GM18502 (cell line): ENCODE measurements at regions not wholly inside any gene's neighbourhood (a gene's known extent, or its start where the extent isn't known, plus 50 kb on each side); places are given as distances from the start of the nearest gene placed in this dataset.

ENCODE experiments used
- ATAC-seq: cut with Tn5 transposase; IDR thresholded peaks from one replicate; pipeline ENCODE4 v1.9.1; 2021; ENCODE audit warnings: mild to moderate bottlenecking; ENCODE audit not compliant: unreplicated experiment, poor library complexity

DNA sequence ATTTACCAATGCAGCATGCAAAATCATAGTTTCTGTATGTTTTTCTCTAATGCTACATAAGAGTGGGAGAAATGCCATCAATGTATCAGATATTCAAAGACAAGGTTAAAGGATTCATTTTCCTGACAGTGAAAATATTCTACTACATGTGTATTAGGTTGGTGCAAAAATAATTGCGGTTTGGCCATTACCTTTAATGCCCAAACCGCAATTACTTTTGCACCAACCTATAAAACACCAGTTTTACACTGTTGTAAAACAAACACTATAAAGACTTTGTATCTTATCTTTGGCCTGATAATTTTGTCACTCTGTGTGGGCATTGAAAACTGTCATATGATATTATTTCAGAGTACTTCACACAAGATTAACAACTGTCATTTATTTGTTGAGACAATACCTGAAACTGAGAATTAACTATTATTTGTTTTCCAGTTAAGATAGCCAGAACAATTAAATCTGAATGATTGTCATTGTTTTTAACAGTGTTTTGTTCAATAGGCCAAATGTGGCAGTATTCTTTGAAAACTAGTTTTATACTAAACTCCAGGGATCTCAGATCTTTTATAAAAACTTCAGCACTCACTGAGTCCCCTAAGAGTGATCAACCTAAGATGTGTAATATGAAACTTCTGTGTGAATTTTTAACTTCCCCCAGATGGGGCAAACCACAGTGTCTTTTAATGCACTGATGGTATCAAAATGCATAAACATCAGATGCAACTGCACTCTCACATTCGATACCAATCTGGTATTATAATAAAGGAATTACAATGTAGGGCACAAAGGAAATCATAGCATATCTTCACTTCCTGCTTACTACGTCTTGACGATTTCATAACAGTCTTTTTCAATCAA is 53.8 kb upstream of the FBN2 start:
- no peak for ATAC-seq

DNA sequence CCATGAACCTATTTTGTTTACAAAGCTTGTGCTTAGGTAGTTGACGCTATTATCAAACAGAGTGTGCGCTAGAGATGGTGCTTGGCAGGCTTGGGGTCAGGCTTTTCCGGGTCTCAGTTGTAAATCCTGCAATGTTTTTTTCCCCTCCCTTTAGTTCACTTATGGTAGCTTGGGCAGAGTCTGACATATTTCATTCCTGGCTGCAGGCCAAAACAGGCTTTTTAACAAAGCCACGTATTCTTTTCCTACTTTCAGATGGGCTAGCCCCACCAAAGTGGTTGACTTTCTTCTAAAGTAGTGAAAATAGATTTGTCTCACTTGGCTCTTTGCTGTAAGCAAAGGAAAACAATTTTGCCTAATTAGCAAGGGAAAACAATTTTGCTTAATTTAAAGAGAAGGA is 58.0 kb upstream of the FBN2 start:
- no peak for ATAC-seq

DNA sequence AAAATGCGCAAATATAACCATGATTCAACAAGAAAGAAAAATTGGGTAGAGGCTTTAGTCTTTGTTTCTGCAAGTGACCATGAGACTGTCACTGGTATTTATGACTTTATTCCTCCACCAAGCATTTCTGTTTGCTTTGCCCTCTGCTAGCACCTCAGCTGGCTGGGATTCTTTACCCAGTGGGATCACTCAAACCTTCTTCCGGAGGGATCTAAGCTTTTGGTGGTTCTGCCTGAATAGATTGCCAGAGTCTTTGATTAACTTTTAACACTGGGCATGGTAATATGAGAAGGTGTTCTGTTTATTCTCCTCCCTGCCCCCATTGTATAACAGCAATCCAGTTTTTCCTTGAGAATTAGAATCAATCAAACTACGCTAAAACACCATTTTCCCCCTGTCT is 59.1 kb upstream of the FBN2 start:
- ATAC-seq, result no peak

DNA sequence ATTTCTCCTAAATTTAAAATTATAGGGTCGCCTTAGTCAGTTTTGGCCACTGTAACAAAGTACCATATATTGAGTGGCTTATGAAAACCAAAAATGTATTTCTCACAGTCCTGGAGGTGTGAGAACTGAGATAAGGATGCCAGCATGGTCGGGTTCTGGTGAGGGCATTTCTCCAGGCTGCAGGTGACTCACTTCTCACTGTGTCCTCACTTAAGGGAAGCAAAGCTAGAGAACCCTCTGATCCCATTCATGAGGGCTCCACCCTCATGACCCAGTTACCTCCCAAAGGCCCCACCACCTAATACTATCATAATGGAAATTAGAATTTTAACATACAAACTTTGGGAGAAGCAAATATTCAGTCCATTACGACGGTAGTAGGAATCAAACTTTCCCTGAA is 75.1 kb upstream of the FBN2 start:
- ATAC-seq, result no peak

DNA sequence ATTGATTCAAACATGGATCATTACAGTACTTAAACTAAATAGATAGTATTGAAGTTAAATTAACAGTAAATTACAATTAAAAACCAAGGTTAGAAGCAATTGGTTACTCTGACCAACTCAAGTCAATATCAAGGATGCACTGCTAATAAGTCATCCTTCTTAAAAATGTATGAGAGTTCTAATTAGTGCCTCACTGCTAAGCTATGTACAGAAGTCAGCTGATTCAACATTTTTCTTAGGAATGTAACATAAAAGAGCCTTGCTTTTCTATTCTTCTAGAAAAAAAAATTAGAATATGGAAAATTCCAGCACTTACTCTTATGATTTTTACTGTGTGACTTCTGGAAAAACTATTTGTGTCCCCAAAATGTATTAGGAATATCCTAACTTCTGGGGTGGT is 75.7 kb upstream of the FBN2 start:
- ATAC-seq, result no peak

DNA sequence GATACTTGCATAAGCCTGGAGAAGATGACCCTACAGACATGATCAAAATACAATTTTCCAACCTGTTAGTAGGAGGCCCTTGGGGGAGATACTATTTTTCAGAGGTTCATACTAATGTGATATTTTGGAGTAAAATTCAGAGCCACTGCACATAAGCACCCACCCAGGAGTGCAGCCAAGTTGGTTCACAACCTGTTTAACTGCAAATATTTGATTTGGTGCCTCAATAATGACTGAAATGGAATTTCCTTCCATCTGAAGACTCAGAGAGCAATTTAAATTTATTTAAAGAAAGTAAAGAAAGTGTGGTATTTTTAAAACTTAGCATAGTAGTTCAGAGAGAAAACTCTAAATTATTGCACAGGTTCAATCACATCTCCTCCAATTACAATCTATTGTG is 77.5 kb upstream of the FBN2 start:
- ATAC-seq, result no peak

DNA sequence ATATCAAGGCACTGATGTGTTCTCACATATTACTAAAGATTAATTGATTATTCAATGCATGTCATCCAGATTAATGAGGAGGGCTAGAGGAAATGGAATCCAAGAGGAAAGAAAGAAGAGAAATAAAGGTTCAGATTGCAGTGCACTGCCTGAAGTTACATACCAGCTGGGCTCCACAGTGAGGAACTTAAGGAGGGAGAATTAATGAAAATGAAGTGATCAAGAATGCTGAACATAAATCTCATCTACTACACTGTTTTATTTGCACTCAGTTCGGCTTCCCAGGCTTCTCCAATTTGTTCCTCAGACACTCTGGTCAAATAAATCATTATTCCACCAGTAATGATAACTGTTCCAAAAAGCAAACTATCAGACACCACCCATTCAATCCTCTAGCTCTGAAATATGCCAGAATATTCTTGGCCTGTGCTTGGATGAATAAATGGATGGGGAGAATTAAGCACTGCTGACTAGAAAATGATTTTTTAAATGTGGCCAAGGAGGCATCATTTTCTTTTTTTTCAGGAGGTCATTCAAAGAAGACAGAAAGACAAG is 88.6 kb upstream of the FBN2 start:
- no peak for ATAC-seq

DNA sequence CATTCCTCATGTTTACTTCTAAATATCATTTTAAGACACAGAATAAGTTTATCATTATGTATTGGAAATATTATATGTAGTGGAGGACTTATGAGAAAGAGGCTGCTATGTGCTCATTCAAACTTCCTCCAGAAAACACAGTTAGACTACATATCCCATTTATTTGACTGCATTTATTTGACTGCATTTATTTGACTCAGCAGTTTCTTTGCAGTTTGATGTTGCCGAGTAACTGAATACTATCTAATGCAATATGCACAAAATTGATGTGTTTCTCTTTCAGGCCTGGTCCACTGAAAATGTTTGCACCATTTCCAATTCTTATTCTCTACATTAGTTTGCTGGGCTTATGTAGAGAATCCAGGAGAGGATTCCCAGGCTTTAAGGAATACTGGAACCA is 89.9 kb upstream of the FBN2 start:
- ATAC-seq, result no peak

DNA sequence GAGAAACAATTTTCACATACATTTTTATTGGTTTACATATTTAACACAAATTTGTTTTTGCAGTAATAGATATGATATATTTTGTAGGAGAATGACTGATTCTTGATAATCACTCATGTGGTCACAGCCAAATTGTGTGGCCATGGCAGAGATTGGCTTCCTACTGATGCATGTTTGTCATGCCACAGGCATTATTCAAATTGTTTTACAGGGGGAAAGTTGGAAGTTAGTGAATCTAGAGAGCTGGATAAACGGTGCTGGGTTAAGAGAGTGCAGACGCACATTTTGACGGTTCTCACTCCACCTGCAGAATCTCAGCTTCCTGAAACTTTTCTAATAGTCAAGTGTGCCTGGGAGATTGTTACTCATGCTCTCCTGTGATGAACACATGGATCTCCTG is 91.1 kb upstream of the FBN2 start:
- ATAC-seq, result no peak

DNA sequence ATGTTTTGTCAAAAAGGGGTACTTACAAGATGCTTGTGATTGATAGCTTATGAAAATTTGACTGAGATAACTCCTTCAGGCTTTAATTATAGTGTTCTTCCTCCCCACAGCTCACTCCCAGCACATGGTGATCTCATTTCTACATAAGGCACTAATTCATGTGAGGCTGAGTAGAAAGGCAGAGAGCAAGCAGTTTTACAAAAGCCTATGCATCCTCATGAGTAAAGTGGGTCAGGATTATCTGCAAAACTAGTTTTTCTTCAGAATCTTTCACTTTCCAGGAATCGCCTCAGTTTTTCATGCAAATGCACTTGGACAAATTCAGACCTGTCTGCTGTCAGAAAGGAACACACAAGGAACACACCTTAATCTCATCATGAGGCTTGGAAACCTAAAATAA is 92.1 kb upstream of the FBN2 start:
- ATAC-seq, result no peak

DNA sequence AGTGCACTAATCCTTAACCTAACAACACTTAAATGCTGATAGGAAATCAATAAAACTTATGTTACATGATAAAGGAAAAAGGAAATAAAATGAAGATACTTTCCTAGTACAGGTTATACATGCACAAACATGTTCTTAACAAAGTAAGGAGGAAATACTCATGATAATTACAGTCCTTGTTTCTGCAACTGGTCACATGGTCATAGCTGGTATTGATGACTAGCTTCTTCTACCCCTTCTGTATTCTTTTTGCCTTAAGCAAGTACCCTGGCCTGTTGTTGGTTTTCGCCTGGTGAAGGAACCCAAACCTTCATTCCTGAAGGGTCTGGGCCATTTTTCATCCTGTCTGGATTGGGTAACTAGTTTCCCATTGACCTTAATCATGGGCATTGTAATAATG is 93.7 kb upstream of the FBN2 start:
- ATAC-seq, result no peak

DNA sequence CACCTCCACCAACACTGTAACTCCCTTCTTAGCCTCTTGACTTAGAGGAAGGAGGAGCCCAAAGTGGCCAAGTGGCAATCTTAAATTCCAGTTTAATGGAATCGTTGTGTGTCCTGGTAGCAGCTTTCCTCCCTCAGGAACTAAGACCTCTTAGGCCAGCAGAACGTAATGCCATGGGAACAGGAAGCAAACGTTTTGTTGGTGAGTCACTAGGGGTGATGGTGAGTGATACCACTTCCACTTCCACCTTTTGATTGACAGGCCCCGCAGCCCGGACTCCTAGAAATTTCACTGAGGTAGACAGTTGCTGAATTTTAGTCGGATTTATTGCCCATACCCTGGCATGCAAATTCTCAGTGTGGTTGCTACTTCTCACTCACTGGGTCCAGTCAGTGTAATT is 94.2 kb upstream of the FBN2 start:
- ATAC-seq, result no peak

DNA sequence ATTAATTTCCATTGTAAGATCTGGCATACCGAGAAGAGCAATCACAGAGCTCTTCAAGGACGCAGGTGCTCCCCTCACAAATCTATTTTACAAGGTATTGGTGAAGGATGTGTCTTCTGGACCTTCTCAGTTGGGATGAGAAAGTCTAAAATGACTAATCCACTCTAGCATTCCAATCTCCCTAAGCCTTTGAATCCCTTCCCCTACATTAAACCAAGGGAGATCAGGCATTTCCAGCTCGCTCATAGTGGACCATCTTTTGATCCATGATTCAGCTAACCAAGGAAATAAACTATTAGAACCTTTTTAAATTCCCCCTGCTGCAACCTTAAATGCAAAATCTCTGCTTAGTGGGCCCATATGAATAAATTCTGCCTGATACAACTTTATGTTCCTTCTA is 95.9 kb upstream of the FBN2 start:
- no peak for ATAC-seq

DNA sequence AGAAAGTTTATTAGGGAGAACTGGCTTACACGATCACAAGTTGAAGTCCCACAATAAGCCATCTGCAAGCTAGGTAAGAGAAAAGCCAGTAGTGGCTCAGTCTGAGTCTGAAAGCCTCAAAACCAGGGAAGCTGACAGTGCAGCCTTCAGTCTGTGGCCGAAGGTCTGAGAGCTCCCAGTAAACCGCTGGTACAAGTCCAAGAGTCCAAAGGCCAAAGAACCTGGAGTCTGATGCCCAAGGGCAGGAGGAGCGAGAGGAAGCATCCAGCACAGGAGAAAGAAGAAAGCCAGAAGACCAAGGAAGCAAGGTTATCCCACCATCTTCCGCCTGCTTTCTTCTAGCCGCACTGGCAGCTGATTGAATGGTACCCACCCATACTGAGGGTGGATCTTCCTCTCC is 97.3 kb upstream of the FBN2 start:
- ATAC-seq, result no peak

DNA sequence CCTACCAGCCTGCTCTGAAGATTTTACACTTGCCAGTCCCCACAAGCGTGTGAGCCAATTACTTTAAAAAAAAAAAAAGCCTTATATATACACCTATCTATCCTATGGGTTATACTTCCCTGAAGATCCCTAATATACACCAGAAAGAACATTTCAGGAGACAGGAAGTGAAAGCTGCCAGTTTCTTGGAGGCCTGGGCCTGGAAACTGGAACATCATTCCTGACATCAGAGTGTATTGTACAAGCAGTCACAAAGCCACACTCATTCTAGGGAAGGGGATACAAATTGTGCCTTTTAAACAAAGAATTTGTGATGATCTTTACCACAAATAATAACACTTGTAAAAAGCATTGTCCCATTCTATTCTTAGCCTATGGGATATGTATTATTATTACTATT is 98.3 kb upstream of the FBN2 start:
- ATAC-seq, result no peak

DNA sequence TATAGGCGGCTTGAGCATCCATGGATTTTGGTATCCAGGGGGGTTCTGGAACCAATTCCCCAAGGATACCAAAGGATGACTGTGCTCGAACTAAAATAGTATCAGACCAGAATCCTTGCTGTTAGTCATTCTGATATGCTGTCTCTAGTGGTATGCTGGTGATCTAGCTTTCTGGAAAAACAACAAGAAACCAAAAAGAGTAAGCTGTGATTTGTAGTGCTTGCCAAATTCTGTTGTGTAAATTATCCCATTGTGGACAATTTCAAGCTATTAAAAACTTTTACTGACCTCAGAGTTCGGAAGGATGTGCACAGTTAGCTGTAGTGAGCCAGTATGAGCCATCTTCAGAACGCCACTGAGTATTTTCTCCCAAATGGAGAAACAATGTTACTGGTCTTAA is 99.0 kb upstream of the FBN2 start:
- ATAC-seq, result no peak

DNA sequence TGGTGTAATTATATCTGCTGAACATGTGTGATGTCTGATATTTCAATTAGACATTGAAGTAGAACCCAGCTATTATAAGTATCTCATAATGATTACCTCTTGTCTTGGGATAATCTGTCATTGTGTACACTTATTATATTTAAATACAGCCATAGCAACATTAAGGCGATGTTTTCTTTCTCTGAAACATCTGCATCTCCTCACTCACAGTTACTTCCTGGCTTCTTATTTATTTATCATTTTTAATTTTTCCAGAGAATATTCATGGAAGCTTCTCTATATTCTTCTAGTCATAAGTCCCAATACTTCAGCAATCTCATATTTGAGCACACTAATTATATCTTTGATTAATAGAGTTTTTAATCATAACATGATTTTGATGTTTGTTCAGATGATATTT is 103.8 kb upstream of the FBN2 start:
- no peak for ATAC-seq

DNA sequence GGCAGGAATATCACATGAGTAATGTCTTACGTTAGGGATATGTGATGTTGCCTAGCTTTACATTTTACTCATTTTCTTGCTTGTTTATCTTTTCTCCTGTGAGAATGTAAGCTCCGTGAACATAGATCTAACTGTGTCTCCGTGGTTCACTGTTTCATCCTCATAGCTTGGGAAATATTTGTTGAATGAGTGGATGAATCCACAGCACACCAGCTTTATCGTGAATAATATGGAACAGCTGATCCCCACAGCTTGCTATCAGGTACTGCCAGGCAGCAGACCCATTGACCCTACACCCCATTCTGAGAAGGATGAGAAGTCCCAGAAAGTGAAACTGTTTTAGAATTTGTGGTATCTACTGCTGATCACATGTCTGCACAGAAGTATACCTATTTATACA is 106.8 kb upstream of the FBN2 start:
- no peak for ATAC-seq

DNA sequence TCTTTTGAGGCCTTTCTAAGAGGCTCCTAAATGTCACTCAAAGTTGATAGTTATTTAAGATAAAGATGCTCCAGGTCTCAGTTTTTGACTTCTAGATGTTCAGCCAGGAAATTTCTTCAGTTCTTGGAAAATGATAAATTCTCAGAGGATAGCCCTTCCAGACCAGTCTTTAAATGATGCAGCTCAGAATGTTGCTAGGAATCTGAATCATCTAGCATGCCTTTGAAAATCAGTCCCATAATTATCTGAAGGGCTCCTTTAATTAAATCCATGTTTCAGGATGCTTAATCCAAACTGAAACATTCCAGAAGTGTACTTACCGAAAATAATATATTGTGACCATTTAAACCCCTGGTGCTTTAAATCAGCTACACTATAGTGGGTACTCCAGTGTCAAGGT is 107.5 kb upstream of the FBN2 start:
- no peak for ATAC-seq

DNA sequence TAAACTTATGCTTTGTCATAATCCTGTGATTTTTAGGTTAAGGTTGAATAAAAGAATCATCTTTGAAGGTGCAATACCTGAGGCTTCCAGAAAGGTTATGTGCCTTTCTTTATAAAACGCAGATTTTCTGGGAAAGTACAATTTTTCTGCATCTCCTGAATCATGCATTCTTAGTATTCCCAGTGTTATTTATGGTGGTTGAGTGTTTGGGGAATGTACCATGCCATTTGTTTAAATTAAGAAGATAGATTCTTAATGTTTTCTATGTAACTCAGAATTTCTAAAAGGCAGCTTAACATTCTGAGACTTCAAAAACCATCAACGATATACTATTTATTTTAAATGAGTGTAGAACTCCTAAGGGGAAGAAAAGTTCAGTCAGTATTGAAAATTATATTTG is 108.1 kb upstream of the FBN2 start:
- ATAC-seq, result no peak

DNA sequence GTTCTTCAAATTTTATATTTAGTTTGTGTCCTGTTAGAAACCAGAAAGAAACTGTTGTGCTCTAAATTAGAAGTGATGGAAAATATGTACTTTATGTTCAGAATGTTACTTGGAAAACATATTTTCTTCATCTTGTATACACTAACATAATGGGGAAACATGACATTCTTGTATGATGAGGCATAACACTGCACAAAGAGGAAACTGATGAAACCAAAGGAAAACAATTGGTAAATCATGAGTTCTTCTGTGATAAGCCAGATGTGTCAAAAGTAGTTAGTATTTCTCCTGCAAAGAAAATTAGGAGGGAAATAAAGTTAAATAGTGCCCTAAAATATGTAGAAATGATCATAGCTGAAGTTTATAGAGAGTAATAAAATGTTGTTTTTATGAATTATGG is 111.1 kb upstream of the FBN2 start:
- ATAC-seq, result no peak

DNA sequence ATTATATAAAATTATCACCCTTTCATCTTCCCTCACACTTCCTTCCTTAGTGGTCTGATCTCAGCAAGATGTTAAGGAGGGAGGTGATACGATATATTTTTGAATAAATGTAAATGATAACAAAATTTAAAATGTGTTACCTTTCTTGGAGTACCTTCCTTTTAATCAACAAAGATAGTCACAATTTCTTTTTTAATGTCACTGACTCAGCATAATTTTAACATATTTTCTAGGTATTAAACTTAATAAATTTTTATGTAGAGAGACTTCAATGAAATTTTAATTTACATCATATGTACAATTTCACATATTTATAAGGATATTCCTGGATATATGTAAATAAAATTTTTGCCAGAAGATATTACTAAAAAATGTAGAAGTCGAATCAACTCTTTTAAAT is 125.0 kb upstream of the FBN2 start:
- ATAC-seq, result no peak
